ENCODE measurements at regions not wholly inside any gene's neighbourhood (a gene's known extent, or its start where the extent isn't known, plus 50 kb on each side); places are given as distances from the start of the nearest gene placed in this dataset.
A peak's percentile ranks its signal among the peaks of the same experiment; 100 is the strongest.
"Not testable (repeated sequence)": the region's sequence is repeated elsewhere in the genome, so short reads cannot be mapped to it uniquely, and the experiment has no call there.

DNA sequence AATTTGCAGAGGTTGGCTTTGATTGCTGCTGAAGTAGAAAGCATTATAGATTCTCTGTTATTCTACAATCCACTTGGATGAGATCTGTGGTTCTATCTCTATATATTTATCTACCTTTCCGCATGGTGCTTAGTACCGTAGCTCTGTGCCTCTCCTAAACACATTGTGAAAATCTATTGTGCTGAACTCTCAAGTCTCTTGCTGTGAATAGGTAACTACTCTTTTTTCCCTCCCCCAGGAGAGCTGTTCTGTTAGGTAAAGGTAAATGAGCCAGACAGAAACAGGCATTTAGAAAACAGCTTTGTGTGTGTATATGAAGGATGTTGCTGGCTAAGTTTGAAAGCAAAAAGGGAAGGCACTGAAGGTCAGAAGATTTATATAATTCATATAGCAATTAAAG, 112.6 kb downstream of the BRMS1L start:
- DNase-seq (ENCODE audit: low spot score), result no peak

DNA sequence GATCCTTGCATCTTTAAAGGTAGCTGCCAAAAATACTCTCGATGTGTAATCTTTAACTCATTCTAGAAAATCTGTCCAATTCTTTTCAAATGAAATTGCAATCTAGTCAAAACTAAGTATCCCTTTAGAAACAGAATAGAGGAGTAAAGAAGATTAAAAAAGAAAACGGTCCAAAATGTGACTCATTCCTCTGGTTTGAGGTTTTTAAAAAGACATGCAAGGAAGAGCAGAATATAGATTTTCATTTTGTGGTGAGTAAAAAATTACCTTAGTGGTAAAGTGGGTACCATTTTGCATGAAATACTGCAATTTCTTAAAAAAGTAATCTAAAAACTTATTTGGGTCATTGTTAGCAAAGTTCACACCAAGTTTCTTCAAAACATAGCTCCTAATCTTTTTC, 108.4 kb downstream of the BRMS1L start:
- no peak for DNase-seq (ENCODE audit: low spot score)

DNA sequence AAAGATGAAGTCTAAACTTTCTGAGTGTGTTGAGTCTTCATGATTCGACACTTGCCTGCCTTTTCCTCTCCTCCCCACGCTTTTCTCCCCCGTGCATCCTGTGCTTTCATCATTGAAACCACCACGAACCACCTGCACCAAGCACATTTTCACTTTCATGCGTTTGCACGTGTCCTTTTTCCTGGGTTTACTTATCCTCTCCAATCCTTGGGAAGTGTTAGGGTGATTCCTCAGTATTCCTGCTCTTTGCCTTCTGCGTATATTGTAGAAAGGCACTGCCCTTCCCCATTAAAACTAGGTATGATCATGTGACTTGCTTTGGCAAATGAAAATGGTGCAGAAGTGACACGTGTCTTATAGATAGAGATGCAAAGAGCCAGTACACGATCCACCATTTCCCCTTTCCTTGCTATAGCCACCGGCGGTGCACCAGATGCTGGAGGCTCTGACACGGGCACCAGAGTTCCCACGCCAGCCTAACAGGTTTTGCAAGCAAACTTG, 106.6 kb downstream of the BRMS1L start:
- DNase-seq (ENCODE audit: low spot score), result peak; percentile 6

DNA sequence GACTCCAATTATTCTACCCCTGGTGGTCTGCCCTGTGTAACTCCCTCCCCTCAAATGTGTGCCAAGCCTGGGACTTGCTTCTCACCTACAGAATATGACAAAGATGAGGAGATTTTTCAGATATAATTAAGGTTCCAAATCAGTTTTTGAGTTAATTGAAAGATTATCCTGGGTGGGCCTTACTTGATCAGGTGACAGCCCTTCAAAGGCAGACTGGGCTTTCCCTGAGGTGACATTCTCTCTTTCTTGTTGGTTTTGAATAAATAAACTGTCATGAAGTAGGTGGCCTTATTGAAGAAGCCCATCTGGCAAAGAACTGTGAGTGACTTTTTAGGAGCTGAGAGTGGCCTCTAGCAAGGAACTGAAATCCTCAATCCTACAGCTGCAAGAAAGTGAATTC, 106.0 kb downstream of the BRMS1L start:
- no peak for DNase-seq (ENCODE audit: low spot score)

DNA sequence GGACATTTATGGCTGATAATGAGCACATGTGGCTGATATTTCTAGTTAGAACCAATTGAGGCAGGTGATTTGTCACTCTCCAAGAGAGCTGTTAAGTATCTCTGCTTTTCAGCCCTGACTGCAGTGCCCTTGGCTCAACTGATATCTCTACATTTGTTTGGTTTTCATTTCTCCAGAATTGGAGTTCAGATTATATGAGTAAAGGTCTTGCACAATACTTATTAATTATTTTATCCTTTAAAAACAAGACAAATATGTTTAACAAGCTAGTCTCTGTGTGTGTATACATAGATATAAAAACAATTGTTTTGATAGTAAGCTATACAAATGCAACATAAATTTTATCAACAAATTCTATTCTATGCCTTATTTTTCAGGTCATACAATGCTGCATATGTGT, 105.2 kb downstream of the BRMS1L start:
- DNase-seq (ENCODE audit: low spot score), result no peak

DNA sequence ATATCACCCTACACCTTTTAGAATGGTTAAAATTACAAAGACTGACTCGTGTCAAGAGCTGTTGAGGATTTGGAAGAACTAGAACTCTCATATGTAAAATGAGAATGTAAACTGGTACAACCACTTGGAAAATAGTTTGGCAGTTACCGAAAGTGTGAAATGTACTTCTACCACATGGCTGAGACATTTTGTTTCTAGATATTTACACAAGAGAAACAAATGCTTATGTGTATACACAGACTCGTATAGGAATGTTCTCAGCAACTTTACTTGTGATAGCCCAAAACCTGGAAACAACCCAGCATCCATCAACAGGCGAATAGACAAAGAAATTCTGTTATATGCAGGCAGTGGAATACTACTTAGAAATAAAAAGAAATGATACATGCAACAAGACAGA, 103.0 kb downstream of the BRMS1L start:
- no peak for DNase-seq (ENCODE audit: low spot score)

DNA sequence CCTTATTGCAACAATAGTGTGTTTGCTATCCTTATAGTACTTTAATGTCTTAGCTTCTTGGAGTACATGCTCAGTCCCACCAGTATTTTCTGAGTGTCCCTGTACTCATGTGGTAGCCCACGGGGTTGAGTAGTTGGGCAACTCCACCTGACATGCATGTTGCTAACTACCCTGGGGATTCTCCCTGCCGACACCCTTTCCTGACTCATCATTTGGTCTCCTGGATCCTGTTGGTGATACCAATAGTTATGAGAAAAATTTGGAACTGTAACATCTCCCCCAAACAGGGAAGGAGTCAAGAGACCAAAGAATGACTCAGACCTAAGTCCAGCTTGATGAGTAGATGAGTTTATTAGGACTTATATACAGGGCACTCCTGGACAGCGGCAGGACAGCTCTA, 101.6 kb downstream of the BRMS1L start:
- DNase-seq (ENCODE audit: low spot score), result no peak

DNA sequence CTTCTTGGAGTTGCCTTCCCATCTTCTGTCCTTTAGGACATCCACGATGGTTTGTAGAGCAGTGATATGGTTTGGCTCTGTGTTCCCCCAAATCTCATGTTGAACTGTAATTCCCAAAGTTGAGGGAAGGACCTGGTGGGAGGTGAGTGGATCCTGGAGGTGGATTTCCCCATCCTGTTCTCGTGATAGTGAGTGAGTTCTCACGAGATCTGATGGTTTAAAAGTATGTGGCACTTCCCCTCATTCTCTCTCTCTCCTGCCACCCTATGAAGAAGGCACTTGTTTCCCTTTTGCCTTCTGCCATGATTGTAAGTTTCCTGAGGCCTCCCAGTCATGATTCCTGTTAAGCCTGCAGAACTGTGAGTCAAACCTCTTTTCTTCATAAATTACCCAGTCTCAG, 99.2 kb downstream of the BRMS1L start:
- no peak for DNase-seq (ENCODE audit: low spot score)

DNA sequence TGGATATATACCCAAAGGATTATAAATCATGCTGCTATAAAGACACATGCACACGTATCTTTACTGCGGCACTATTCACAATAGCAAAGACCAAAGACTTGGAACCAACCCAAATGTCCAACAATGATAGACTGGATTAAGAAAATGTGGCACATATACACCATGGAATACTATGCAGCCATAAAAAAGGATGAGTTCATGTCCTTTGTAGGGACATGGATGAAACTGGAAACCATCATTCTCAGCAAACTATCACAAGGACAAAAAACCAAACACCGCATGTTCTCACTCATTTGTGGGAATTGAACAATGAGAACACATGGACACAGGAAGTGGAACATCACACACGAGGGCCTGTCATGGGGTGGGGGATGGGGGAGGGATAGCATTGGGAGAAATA, 96.5 kb downstream of the BRMS1L start:
- not testable (repeated sequence) for DNase-seq (ENCODE audit: low spot score)

DNA sequence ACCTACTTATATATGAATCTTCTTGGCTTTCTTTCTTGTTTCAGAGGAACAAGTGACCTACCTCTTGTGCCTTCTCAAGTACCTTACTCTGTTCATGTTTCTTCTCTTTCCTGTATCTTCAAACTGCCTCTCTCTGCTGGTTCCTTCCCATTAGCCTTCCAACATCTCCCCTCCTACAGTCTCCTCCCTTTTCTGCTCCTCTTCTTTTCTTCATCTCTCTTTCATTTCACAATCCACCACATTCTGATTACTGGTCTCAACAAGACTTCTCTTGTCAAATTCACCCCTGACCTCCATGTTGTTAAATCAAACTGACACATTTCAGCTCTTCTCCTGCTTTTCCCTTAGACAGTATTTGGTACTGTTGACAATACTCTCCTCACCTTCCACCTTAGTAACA, 95.6 kb downstream of the BRMS1L start:
- DNase-seq (ENCODE audit: low spot score), result no peak

Measured in NAMALWA (cell line).